K562 (cell line): ENCODE measurements at regions not wholly inside any gene's neighbourhood (a gene's known extent, or its start where the extent isn't known, plus 50 kb on each side); places are given as distances from the start of the nearest gene placed in this dataset.

Experiments used
- ATF2 ChIP-seq: sonication (generic); formaldehyde crosslinking; IDR thresholded peaks from 2 replicates; pipeline ENCODE4 v1.8.1; 2022; ENCODE audit warnings: missing genetic modification reagents
- CSDE1 ChIP-seq, 2 experiments: fragments of 450-650 bp; IDR thresholded peaks; 2 replicates each; pipeline ENCODE4 v1.6.1; 2016; ENCODE audit warnings: mild to moderate bottlenecking in 1 of 2
- EP300 ChIP-seq: IDR thresholded peaks from 2 replicates; pipeline ENCODE4 v1.6.1; 2012; ENCODE audit warnings: low read length, improper control_type of control experiment
- EZH2 ChIP-seq: IDR thresholded peaks from 2 replicates; pipeline ENCODE4 v1.6.1; 2012; ENCODE audit warnings: low read depth, mild to moderate bottlenecking, inconsistent platforms, low read length, borderline replicate concordance
- GABPA ChIP-seq: fragments of 200-800 bp; sonication (Bioruptor generic); conservative IDR thresholded peaks from 2 replicates; pipeline ENCODE4 v1.6.1; 2016; ENCODE audit warnings: low read depth, missing genetic modification characterization, missing compliant biosample characterization
- JUN ChIP-seq, 2 experiments: sonication (generic) in 1 of 2; formaldehyde crosslinking in 1 of 2; IDR thresholded peaks; 2 replicates each; pipeline versions ENCODE4 v1.6.1 to v1.8.0; 2012 to 2022; ENCODE audit warnings: borderline replicate concordance in 2 of 2, mild to moderate bottlenecking in 2 of 2, improper control_type of control experiment in 1 of 2, low read depth in 1 of 2, low read length in 1 of 2, missing genetic modification reagents in 1 of 2
- JUNB ChIP-seq: fragments of 450-650 bp; formaldehyde crosslinking; conservative IDR thresholded peaks from 2 replicates; pipeline ENCODE4 v1.4.0; 2020; ENCODE audit warnings: mild to moderate bottlenecking
- NKRF ChIP-seq: fragments of 450-650 bp; IDR thresholded peaks from 2 replicates; pipeline ENCODE4 v1.6.1; 2016; ENCODE audit warnings: borderline replicate concordance
- TAF1 ChIP-seq: IDR thresholded peaks from 2 replicates; pipeline ENCODE4 v1.6.1; 2011; ENCODE audit warnings: mild to moderate bottlenecking, low read length, moderate library complexity; ENCODE audit not compliant: insufficient read depth, control insufficient read depth, severe bottlenecking; ENCODE audit errors: extremely low read depth
- TF ChIP-seq, protein P1 (sequence below): fragments of 200-600 bp; sonication (generic); IDR thresholded peaks from one replicate; pipeline ENCODE4 v1.6.1; 2012; ENCODE audit warnings: mild to moderate bottlenecking, low read depth, low read length, inconsistent platforms
- TF ChIP-seq, protein P2 (sequence below): fragments of 250-450 bp; sonication (Bioruptor Pico); IDR thresholded peaks from 2 replicates; pipeline ENCODE4 v1.8.0; 2021; ENCODE audit warnings: moderate library complexity, mild to moderate bottlenecking, inconsistent platforms

DNA sequence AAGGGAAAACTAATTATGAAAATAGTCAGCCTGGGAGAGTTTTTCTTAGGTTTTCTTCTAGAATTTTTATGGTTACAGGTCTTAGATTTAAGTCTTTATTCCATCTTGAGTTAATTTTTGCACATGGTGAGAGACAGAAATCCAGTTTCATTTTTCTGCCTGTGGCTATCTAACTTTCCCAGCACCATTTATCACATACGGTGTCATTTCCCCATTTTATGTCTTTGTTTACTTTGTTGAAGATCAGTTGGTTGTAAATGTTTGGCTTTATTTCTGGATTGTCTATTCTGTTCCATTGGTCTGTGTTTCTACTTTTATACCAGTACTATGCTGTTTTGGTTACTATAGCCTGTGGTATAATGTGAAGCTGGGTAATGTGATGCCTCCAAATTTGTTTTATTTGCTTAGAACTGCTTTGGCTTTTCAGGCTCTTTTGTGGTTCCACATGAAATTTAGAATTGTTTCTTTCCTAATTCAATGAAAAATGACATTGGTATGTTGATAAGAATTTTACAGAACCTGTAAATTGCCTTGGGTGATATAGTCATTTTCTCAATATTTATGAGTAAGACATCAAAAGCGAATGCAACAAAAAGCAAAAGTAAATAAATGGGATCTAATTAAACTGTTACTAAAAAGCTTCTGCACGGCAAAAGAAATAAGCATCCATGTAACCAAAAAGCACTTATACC is 146.1 kb upstream of the NOL4 start:
- TF ChIP-seq GABPA (tag): no peak
- TF ChIP-seq JUN (IDR thresholded peaks at IDR 0.05; ENCODE audit: borderline replicate concordance, low read depth, low read length): no peak
- no peak for TF ChIP-seq JUN (CRISPR knock-in tag; IDR thresholded peaks at IDR 0.05; ENCODE audit: borderline replicate concordance)
- TF ChIP-seq, protein P1, sequence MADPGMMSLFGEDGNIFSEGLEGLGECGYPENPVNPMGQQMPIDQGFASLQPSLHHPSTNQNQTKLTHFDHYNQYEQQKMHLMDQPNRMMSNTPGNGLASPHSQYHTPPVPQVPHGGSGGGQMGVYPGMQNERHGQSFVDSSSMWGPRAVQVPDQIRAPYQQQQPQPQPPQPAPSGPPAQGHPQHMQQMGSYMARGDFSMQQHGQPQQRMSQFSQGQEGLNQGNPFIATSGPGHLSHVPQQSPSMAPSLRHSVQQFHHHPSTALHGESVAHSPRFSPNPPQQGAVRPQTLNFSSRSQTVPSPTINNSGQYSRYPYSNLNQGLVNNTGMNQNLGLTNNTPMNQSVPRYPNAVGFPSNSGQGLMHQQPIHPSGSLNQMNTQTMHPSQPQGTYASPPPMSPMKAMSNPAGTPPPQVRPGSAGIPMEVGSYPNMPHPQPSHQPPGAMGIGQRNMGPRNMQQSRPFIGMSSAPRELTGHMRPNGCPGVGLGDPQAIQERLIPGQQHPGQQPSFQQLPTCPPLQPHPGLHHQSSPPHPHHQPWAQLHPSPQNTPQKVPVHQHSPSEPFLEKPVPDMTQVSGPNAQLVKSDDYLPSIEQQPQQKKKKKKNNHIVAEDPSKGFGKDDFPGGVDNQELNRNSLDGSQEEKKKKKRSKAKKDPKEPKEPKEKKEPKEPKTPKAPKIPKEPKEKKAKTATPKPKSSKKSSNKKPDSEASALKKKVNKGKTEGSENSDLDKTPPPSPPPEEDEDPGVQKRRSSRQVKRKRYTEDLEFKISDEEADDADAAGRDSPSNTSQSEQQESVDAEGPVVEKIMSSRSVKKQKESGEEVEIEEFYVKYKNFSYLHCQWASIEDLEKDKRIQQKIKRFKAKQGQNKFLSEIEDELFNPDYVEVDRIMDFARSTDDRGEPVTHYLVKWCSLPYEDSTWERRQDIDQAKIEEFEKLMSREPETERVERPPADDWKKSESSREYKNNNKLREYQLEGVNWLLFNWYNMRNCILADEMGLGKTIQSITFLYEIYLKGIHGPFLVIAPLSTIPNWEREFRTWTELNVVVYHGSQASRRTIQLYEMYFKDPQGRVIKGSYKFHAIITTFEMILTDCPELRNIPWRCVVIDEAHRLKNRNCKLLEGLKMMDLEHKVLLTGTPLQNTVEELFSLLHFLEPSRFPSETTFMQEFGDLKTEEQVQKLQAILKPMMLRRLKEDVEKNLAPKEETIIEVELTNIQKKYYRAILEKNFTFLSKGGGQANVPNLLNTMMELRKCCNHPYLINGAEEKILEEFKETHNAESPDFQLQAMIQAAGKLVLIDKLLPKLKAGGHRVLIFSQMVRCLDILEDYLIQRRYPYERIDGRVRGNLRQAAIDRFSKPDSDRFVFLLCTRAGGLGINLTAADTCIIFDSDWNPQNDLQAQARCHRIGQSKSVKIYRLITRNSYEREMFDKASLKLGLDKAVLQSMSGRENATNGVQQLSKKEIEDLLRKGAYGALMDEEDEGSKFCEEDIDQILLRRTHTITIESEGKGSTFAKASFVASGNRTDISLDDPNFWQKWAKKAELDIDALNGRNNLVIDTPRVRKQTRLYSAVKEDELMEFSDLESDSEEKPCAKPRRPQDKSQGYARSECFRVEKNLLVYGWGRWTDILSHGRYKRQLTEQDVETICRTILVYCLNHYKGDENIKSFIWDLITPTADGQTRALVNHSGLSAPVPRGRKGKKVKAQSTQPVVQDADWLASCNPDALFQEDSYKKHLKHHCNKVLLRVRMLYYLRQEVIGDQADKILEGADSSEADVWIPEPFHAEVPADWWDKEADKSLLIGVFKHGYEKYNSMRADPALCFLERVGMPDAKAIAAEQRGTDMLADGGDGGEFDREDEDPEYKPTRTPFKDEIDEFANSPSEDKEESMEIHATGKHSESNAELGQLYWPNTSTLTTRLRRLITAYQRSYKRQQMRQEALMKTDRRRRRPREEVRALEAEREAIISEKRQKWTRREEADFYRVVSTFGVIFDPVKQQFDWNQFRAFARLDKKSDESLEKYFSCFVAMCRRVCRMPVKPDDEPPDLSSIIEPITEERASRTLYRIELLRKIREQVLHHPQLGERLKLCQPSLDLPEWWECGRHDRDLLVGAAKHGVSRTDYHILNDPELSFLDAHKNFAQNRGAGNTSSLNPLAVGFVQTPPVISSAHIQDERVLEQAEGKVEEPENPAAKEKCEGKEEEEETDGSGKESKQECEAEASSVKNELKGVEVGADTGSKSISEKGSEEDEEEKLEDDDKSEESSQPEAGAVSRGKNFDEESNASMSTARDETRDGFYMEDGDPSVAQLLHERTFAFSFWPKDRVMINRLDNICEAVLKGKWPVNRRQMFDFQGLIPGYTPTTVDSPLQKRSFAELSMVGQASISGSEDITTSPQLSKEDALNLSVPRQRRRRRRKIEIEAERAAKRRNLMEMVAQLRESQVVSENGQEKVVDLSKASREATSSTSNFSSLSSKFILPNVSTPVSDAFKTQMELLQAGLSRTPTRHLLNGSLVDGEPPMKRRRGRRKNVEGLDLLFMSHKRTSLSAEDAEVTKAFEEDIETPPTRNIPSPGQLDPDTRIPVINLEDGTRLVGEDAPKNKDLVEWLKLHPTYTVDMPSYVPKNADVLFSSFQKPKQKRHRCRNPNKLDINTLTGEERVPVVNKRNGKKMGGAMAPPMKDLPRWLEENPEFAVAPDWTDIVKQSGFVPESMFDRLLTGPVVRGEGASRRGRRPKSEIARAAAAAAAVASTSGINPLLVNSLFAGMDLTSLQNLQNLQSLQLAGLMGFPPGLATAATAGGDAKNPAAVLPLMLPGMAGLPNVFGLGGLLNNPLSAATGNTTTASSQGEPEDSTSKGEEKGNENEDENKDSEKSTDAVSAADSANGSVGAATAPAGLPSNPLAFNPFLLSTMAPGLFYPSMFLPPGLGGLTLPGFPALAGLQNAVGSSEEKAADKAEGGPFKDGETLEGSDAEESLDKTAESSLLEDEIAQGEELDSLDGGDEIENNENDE: no peak
- no peak for TF ChIP-seq TAF1
- TF ChIP-seq CSDE1 (IDR thresholded peaks at IDR 0.05): no peak
- TF ChIP-seq ATF2: no peak
- no peak for TF ChIP-seq JUNB (CRISPR knock-in tag)
- TF ChIP-seq, protein P2, sequence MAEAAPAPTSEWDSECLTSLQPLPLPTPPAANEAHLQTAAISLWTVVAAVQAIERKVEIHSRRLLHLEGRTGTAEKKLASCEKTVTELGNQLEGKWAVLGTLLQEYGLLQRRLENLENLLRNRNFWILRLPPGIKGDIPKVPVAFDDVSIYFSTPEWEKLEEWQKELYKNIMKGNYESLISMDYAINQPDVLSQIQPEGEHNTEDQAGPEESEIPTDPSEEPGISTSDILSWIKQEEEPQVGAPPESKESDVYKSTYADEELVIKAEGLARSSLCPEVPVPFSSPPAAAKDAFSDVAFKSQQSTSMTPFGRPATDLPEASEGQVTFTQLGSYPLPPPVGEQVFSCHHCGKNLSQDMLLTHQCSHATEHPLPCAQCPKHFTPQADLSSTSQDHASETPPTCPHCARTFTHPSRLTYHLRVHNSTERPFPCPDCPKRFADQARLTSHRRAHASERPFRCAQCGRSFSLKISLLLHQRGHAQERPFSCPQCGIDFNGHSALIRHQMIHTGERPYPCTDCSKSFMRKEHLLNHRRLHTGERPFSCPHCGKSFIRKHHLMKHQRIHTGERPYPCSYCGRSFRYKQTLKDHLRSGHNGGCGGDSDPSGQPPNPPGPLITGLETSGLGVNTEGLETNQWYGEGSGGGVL (CRISPR knock-in tag): no peak
- no peak for TF ChIP-seq NKRF
- no peak for TF ChIP-seq EZH2
- no peak for TF ChIP-seq EP300
